HEK293 (cell line): ENCODE measurements at regions not wholly inside any gene's neighbourhood (a gene's known extent, or its start where the extent isn't known, plus 50 kb on each side); places are given as distances from the start of the nearest gene placed in this dataset.

ENCODE experiments used
- CTCF ChIA-PET: fragments of 350-600 bp; formaldehyde crosslinking; extraction: SDS; loops from one replicate; lab custom pipeline; 2021; ENCODE audit warnings: antibody characterized with exemption; lab: Yijun Ruan, JAX
- POLR2A ChIA-PET: fragments of 300-600 bp; formaldehyde crosslinking; extraction: SDS; loops from one replicate; lab custom pipeline; 2020; ENCODE audit warnings: antibody characterized with exemption, inconsistent platforms; lab: Yijun Ruan, JAX
- H3K27ac ChIP-seq: fragments of 200-500 bp; sonication (Bioruptor generic); 2 replicates; pipeline ENCODE4 v1.5.1; 2014; ENCODE audit warnings: low read depth, low read length, control low read depth, inconsistent platforms; ENCODE audit errors: extremely low read depth
- H3K36me3 ChIP-seq, 2 experiments: fragments of 200-500 bp in 1 of 2; sonication (Bioruptor generic) in 1 of 2; 1 replicate in 1 of 2; 2 replicates in 1 of 2; pipeline ENCODE4 v1.5.1; 2014 to 2017; ENCODE audit warnings: inconsistent platforms in 2 of 2, low read length in 2 of 2; ENCODE audit not compliant: control insufficient read depth in 2 of 2, insufficient read depth in 1 of 2
- H3K4me1 ChIP-seq: fragments of 200-500 bp; sonication (Bioruptor generic); 2 replicates; pipeline ENCODE4 v1.5.1; 2014; ENCODE audit warnings: mild to moderate bottlenecking, low read length, inconsistent platforms; ENCODE audit not compliant: control insufficient read depth, insufficient read depth
- H3K4me3 ChIP-seq: 2 replicates; pipeline ENCODE4 v1.5.1; 2011; ENCODE audit warnings: low read depth, mild to moderate bottlenecking, control low read depth, low read length, moderate library complexity
- H3K9me3 ChIP-seq: fragments of 200-500 bp; sonication (Bioruptor generic); 2 replicates; pipeline ENCODE4 v1.5.1; 2014; ENCODE audit warnings: low read depth, low read length, inconsistent platforms; ENCODE audit not compliant: control insufficient read depth, insufficient read depth
- BCL11B ChIP-seq: fragments of 450-650 bp; formaldehyde crosslinking; IDR thresholded peaks from 2 replicates; pipeline ENCODE4 v1.5.1; 2016; ENCODE audit warnings: low read depth, missing biosample characterization, missing genetic modification characterization
- IKZF3 ChIP-seq: fragments of 450-650 bp; IDR thresholded peaks from 2 replicates; pipeline ENCODE4 v1.5.0; 2018; ENCODE audit warnings: missing biosample characterization, mild to moderate bottlenecking, missing genetic modification characterization, moderate library complexity
- INSM2 ChIP-seq: fragments of 450-650 bp; formaldehyde crosslinking; IDR thresholded peaks from 2 replicates; pipeline ENCODE4 v1.5.1; 2016; ENCODE audit warnings: missing biosample characterization, missing genetic modification characterization
- KLF17 ChIP-seq: fragments of 450-650 bp; formaldehyde crosslinking; IDR thresholded peaks from 2 replicates; pipeline ENCODE4 v1.5.1; 2016; ENCODE audit warnings: missing biosample characterization, missing genetic modification characterization
- KLF8 ChIP-seq: fragments of 450-650 bp; formaldehyde crosslinking; IDR thresholded peaks from 2 replicates; pipeline ENCODE4 v1.5.1; 2016; ENCODE audit warnings: missing biosample characterization, missing genetic modification characterization
- SETDB1 ChIP-seq: IDR thresholded peaks from one replicate; pipeline ENCODE4 v1.6.1; 2017; ENCODE audit warnings: mild to moderate bottlenecking, low read length, moderate library complexity, mixed read lengths; ENCODE audit not compliant: insufficient read length
- TCF7L2 ChIP-seq: IDR thresholded peaks from 2 replicates; pipeline ENCODE4 v1.6.1; 2011; ENCODE audit warnings: low read depth, mild to moderate bottlenecking, inconsistent platforms, low read length, moderate library complexity, borderline replicate concordance
- ZBTB21 ChIP-seq: fragments of 450-650 bp; formaldehyde crosslinking; IDR thresholded peaks from 2 replicates; pipeline ENCODE4 v1.5.1; 2017; ENCODE audit warnings: missing biosample characterization, missing genetic modification characterization
- ZBTB44 ChIP-seq: fragments of 450-650 bp; IDR thresholded peaks from 2 replicates; pipeline ENCODE4 v1.5.1; 2018; ENCODE audit warnings: missing biosample characterization, mild to moderate bottlenecking, missing genetic modification characterization
- ZBTB8A ChIP-seq: fragments of 450-650 bp; formaldehyde crosslinking; IDR thresholded peaks from 2 replicates; pipeline ENCODE4 v1.5.1; 2016; ENCODE audit warnings: missing biosample characterization, missing genetic modification characterization
- ZFHX2 ChIP-seq: fragments of 450-650 bp; formaldehyde crosslinking; conservative IDR thresholded peaks from 2 replicates; pipeline ENCODE4 v1.5.1; 2016; ENCODE audit warnings: missing biosample characterization, missing genetic modification characterization
- ZFP3 ChIP-seq: fragments of 450-650 bp; formaldehyde crosslinking; IDR thresholded peaks from 2 replicates; pipeline ENCODE4 v1.5.1; 2016; ENCODE audit warnings: low read depth, missing biosample characterization, missing genetic modification characterization
- ZFP69B ChIP-seq: fragments of 450-650 bp; formaldehyde crosslinking; IDR thresholded peaks from 2 replicates; pipeline ENCODE4 v1.5.1; 2016; ENCODE audit warnings: missing biosample characterization, missing genetic modification characterization
- ZNF114 ChIP-seq: fragments of 450-650 bp; formaldehyde crosslinking; IDR thresholded peaks from 2 replicates; pipeline ENCODE4 v1.5.0; 2017; ENCODE audit warnings: missing biosample characterization, missing genetic modification characterization
- ZNF223 ChIP-seq: fragments of 450-650 bp; formaldehyde crosslinking; IDR thresholded peaks from 2 replicates; pipeline ENCODE4 v1.5.1; 2016; ENCODE audit warnings: missing biosample characterization, missing genetic modification characterization
- ZNF311 ChIP-seq: fragments of 450-650 bp; formaldehyde crosslinking; IDR thresholded peaks from 2 replicates; pipeline ENCODE4 v1.5.1; 2017; ENCODE audit warnings: missing biosample characterization, missing genetic modification characterization, borderline replicate concordance
- ZNF433 ChIP-seq: fragments of 450-650 bp; formaldehyde crosslinking; IDR thresholded peaks from 2 replicates; pipeline ENCODE4 v1.5.1; 2016; ENCODE audit warnings: missing biosample characterization, missing genetic modification characterization, low read depth
- ZNF449 ChIP-seq: fragments of 450-650 bp; formaldehyde crosslinking; IDR thresholded peaks from 2 replicates; pipeline ENCODE4 v1.5.1; 2017; ENCODE audit warnings: missing biosample characterization, mild to moderate bottlenecking, missing genetic modification characterization, moderate library complexity
- ZNF530 ChIP-seq: fragments of 450-650 bp; formaldehyde crosslinking; IDR thresholded peaks from 2 replicates; pipeline ENCODE4 v1.5.1; 2016; ENCODE audit warnings: low read depth, missing biosample characterization, missing genetic modification characterization
- ZNF658 ChIP-seq: fragments of 450-650 bp; formaldehyde crosslinking; IDR thresholded peaks from 2 replicates; pipeline ENCODE4; 2016; ENCODE audit warnings: missing biosample characterization, missing genetic modification characterization
- ZNF677 ChIP-seq: fragments of 450-650 bp; IDR thresholded peaks from 2 replicates; pipeline ENCODE4 v1.5.0; 2018; ENCODE audit warnings: missing biosample characterization, mild to moderate bottlenecking, missing genetic modification characterization, moderate library complexity
- ZNF747 ChIP-seq: fragments of 450-650 bp; formaldehyde crosslinking; IDR thresholded peaks from 2 replicates; pipeline ENCODE4 v1.5.1; 2016; ENCODE audit warnings: missing biosample characterization, missing genetic modification characterization
- TF ChIP-seq, protein P1 (sequence below): fragments of 450-650 bp; formaldehyde crosslinking; IDR thresholded peaks from 2 replicates; pipeline ENCODE4 v1.5.1; 2017; ENCODE audit warnings: missing biosample characterization, missing genetic modification characterization
- TF ChIP-seq, protein P2 (sequence below): fragments of 450-650 bp; formaldehyde crosslinking; IDR thresholded peaks from 2 replicates; pipeline ENCODE4; 2016; ENCODE audit warnings: missing biosample characterization, missing genetic modification characterization
- TF ChIP-seq, protein P3 (sequence below): fragments of 450-650 bp; formaldehyde crosslinking; IDR thresholded peaks from 2 replicates; pipeline ENCODE4 v1.5.1; 2017; ENCODE audit warnings: missing biosample characterization, missing genetic modification characterization

- Histone ChIP-seq H3K27ac (peak overlapping the region; percentile 98), H3K9me3 (no peaks in the 10 kb centered on the region), H3K4me3 (peak overlapping the region; percentile 37), H3K4me1 (peaks cover 19% of the 10 kb centered on the region), H3K36me3 (no peaks in the 10 kb centered on the region)
- ChIA-PET CTCF (interaction anchor here (0.5 to 2.9 kb wide), 6 partner anchors 10 to 905 kb away, joined by 3 to 26 read pairs (median 4); partner anchors contain the start of gene FOXD2), POLR2A (interaction anchor here (0.5 to 1.2 kb wide), 5 partner anchors 12 to 181 kb away, joined by 3 to 9 read pairs (median 3); partner anchors contain the start of gene FOXD2)
- TF ChIP-seq ZFP69B (tag by site-specific recombination) (0 out of 2 replicates have a peak, but pooled peaks have one; percentile 28), TCF7L2 (peak; percentile 79; the same call in 1 of the 2 replicates), ZNF223 (tag by site-specific recombination) (no peak), KLF8 (tag by site-specific recombination) (peak; percentile 55; the same call in 1 of the 2 replicates), BCL11B (no peak), ZNF530 (tag by site-specific recombination) (no peak), IKZF3 (peak; percentile 88), ZBTB8A (tag by site-specific recombination) (peak; percentile 0; the same call in 1 of the 2 replicates), ZNF433 (no peak), ZNF114 (no peak), ZBTB21 (tag by site-specific recombination) (no peak), ZNF311 (no peak), INSM2 (tag by site-specific recombination) (no peak), ZFHX2 (tag by site-specific recombination) (peak; percentile 97), ZFP3 (tag by site-specific recombination) (no peak), SETDB1 (no peak), ZBTB44 (peak; percentile 78), ZNF658 (no peak), ZNF747 (tag by site-specific recombination) (no peak), ZNF677 (tag by site-specific recombination) (no peak; the same call in 1 of the 2 replicates), ZNF449 (tag by site-specific recombination) (no peak), KLF17 (tag by site-specific recombination) (peak; percentile 95; the same call in 1 of the 2 replicates)
- TF ChIP-seq, protein P1, sequence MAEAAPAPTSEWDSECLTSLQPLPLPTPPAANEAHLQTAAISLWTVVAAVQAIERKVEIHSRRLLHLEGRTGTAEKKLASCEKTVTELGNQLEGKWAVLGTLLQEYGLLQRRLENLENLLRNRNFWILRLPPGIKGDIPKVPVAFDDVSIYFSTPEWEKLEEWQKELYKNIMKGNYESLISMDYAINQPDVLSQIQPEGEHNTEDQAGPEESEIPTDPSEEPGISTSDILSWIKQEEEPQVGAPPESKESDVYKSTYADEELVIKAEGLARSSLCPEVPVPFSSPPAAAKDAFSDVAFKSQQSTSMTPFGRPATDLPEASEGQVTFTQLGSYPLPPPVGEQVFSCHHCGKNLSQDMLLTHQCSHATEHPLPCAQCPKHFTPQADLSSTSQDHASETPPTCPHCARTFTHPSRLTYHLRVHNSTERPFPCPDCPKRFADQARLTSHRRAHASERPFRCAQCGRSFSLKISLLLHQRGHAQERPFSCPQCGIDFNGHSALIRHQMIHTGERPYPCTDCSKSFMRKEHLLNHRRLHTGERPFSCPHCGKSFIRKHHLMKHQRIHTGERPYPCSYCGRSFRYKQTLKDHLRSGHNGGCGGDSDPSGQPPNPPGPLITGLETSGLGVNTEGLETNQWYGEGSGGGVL (tag by site-specific recombination), result no peak
- TF ChIP-seq, protein P2, sequence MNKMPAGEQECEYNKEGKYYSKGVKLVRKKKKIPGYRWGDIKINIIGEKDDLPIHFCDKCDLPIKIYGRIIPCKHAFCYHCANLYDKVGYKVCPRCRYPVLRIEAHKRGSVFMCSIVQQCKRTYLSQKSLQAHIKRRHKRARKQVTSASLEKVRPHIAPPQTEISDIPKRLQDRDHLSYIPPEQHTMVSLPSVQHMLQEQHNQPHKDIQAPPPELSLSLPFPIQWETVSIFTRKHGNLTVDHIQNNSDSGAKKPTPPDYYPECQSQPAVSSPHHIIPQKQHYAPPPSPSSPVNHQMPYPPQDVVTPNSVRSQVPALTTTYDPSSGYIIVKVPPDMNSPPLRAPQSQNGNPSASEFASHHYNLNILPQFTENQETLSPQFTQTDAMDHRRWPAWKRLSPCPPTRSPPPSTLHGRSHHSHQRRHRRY (tag by site-specific recombination), result no peak; the same call in 1 of the 2 replicates
- TF ChIP-seq, protein P3, sequence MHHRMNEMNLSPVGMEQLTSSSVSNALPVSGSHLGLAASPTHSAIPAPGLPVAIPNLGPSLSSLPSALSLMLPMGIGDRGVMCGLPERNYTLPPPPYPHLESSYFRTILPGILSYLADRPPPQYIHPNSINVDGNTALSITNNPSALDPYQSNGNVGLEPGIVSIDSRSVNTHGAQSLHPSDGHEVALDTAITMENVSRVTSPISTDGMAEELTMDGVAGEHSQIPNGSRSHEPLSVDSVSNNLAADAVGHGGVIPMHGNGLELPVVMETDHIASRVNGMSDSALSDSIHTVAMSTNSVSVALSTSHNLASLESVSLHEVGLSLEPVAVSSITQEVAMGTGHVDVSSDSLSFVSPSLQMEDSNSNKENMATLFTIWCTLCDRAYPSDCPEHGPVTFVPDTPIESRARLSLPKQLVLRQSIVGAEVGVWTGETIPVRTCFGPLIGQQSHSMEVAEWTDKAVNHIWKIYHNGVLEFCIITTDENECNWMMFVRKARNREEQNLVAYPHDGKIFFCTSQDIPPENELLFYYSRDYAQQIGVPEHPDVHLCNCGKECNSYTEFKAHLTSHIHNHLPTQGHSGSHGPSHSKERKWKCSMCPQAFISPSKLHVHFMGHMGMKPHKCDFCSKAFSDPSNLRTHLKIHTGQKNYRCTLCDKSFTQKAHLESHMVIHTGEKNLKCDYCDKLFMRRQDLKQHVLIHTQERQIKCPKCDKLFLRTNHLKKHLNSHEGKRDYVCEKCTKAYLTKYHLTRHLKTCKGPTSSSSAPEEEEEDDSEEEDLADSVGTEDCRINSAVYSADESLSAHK, result peak; percentile 88
Observed at GRCh38 chr1:47507881-47508701, 70.2 kb downstream of the FOXD2 start.
